KOPT-K1 (cell line): ENCODE measurements at regions not wholly inside any gene's neighbourhood (a gene's known extent, or its start where the extent isn't known, plus 50 kb on each side); places are given as distances from the start of the nearest gene placed in this dataset.

Experiments
- H3K27ac ChIP-seq: fragments of 200-600 bp; sonication (generic); 2 replicates; pipeline ENCODE4 v1.5.1; 2016; ENCODE audit warnings: antibody characterized with exemption, mild to moderate bottlenecking, low read depth, low read length; ENCODE audit not compliant: poor library complexity, severe bottlenecking
- H3K36me3 ChIP-seq: fragments of 200-600 bp; sonication (generic); 2 replicates; pipeline ENCODE4 v1.5.1; 2017; ENCODE audit warnings: antibody characterized with exemption, mild to moderate bottlenecking, low read length, moderate library complexity; ENCODE audit not compliant: insufficient read depth
- H3K9me3 ChIP-seq: fragments of 200-600 bp; sonication (generic); 2 replicates; pipeline ENCODE4 v1.5.1; 2017; ENCODE audit warnings: antibody characterized with exemption, low read length, mild to moderate bottlenecking; ENCODE audit not compliant: insufficient read depth, poor library complexity, severe bottlenecking

- Histone ChIP-seq H3K9me3 (no peaks in the 10 kb centered on the region), H3K27ac (no peak overlapping the region), H3K36me3 (no peaks in the 10 kb centered on the region)
Observed at GRCh38 chr2:16615687-16616615, 49.7 kb downstream of the CYRIA start.

- Histone ChIP-seq H3K36me3 (no peaks in the 10 kb centered on the region), H3K9me3 (no peaks in the 10 kb centered on the region), H3K27ac (no peak overlapping the region)
Observed at GRCh38 chr2:16615246-16615645, 50.4 kb downstream of the CYRIA start.

GRCh38 chr2:16614314-16614860 lies 51.2 kb downstream of the CYRIA start:
- no peaks in the 10 kb centered on the region for H3K9me3 ChIP-seq
- no peak overlapping the region for H3K27ac ChIP-seq
- no peaks in the 10 kb centered on the region for H3K36me3 ChIP-seq

- H3K36me3 ChIP-seq = no peaks in the 10 kb centered on the region
- no peaks in the 10 kb centered on the region for H3K9me3 ChIP-seq
- H3K27ac ChIP-seq = no peak overlapping the region
Observed at GRCh38 chr2:16613539-16614011, 52.1 kb downstream of the CYRIA start.

- Histone ChIP-seq H3K36me3 (no peaks in the 10 kb centered on the region), H3K27ac (no peak overlapping the region), H3K9me3 (no peaks in the 10 kb centered on the region)
Observed at GRCh38 chr2:16612490-16612889, 53.1 kb downstream of the CYRIA start.

GRCh38 chr2:16609786-16610185 lies 55.8 kb downstream of the CYRIA start:
- Histone ChIP-seq H3K9me3 (no peaks in the 10 kb centered on the region), H3K36me3 (no peaks in the 10 kb centered on the region), H3K27ac (no peak overlapping the region)

- Histone ChIP-seq H3K36me3 (no peaks in the 10 kb centered on the region), H3K9me3 (no peaks in the 10 kb centered on the region), H3K27ac (peak overlapping the region; percentile 55)
Observed at GRCh38 chr2:16608661-16609643, 56.7 kb downstream of the CYRIA start.

GRCh38 chr2:16607301-16607700 lies 58.3 kb downstream of the CYRIA start:
- no peaks in the 10 kb centered on the region for H3K9me3 ChIP-seq
- H3K36me3 ChIP-seq = no peaks in the 10 kb centered on the region

GRCh38 chr2:16604236-16604635 lies 61.4 kb downstream of the CYRIA start:
- Histone ChIP-seq H3K36me3 (no peaks in the 10 kb centered on the region), H3K27ac (no peak overlapping the region), H3K9me3 (no peaks in the 10 kb centered on the region)

More at GRCh38 chr2:16607301-16607700, 58.3 kb downstream of the CYRIA start:
- H3K27ac ChIP-seq = no peak overlapping the region

GRCh38 chr2:16591370-16591933 lies 74.2 kb downstream of the CYRIA start:
- Histone ChIP-seq H3K9me3 (no peaks in the 10 kb centered on the region), H3K36me3 (no peaks in the 10 kb centered on the region), H3K27ac (no peak overlapping the region)

- Histone ChIP-seq H3K9me3 (no peaks in the 10 kb centered on the region), H3K36me3 (no peaks in the 10 kb centered on the region), H3K27ac (no peak overlapping the region)
Observed at GRCh38 chr2:16589465-16589864, 76.2 kb downstream of the CYRIA start.

- no peaks in the 10 kb centered on the region for H3K9me3 ChIP-seq
- H3K27ac ChIP-seq = no peak overlapping the region
- H3K36me3 ChIP-seq = no peaks in the 10 kb centered on the region
Observed at GRCh38 chr2:16588565-16588964, 77.1 kb downstream of the CYRIA start.

GRCh38 chr2:16587601-16588000 lies 78.0 kb downstream of the CYRIA start:
- Histone ChIP-seq H3K36me3 (no peaks in the 10 kb centered on the region), H3K27ac (no peak overlapping the region), H3K9me3 (no peaks in the 10 kb centered on the region)

- Histone ChIP-seq H3K9me3 (no peaks in the 10 kb centered on the region), H3K27ac (no peak overlapping the region), H3K36me3 (no peaks in the 10 kb centered on the region)
Observed at GRCh38 chr2:16584824-16585540, 80.7 kb downstream of the CYRIA start.
